ENCODE measurements at regions not wholly inside any gene's neighbourhood (a gene's known extent, or its start where the extent isn't known, plus 50 kb on each side); places are given as distances from the start of the nearest gene placed in this dataset.

GRCh38 chr3:72577190-72577589, 271.1 kb downstream of the SHQ1 start:
- no peak for TF ChIP-seq EZH2phosphoT487 (conservative IDR thresholded peaks at IDR 0.05; ENCODE audit: low read length)
- TF ChIP-seq, protein P1, sequence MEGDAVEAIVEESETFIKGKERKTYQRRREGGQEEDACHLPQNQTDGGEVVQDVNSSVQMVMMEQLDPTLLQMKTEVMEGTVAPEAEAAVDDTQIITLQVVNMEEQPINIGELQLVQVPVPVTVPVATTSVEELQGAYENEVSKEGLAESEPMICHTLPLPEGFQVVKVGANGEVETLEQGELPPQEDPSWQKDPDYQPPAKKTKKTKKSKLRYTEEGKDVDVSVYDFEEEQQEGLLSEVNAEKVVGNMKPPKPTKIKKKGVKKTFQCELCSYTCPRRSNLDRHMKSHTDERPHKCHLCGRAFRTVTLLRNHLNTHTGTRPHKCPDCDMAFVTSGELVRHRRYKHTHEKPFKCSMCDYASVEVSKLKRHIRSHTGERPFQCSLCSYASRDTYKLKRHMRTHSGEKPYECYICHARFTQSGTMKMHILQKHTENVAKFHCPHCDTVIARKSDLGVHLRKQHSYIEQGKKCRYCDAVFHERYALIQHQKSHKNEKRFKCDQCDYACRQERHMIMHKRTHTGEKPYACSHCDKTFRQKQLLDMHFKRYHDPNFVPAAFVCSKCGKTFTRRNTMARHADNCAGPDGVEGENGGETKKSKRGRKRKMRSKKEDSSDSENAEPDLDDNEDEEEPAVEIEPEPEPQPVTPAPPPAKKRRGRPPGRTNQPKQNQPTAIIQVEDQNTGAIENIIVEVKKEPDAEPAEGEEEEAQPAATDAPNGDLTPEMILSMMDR (IDR thresholded peaks at IDR 0.05; ENCODE audit: insufficient read depth, low read length, poor library complexity, severe bottlenecking): no peak
- Histone ChIP-seq H3K27me3 (ENCODE audit: low read length) (no peaks in the 10 kb centered on the region), H2AFZ (ENCODE audit: low read depth, low read length, severe bottlenecking) (no peak overlapping the region), H3K27ac (ENCODE audit: low read depth, low read length) (no peak overlapping the region), H3K9ac (ENCODE audit: low read length) (no peak overlapping the region), H3K79me2 (ENCODE audit: insufficient read depth, low read length) (no peaks in the 10 kb centered on the region), H4K20me1 (ENCODE audit: low read depth, low read length) (no peaks in the 10 kb centered on the region), H3K9me2 (replicated peaks; ENCODE audit: insufficient read depth, low read length) (no peaks in the 10 kb centered on the region), H3K4me2 (ENCODE audit: low read depth, low read length, poor library complexity, severe bottlenecking) (no peak overlapping the region), H3K4me3 (ENCODE audit: insufficient read depth, low read length, poor library complexity, severe bottlenecking) (no peak overlapping the region), H3F3A (ENCODE audit: insufficient read depth) (no peaks in the 10 kb centered on the region), H3K36me3 (ENCODE audit: low read length) (no peaks in the 10 kb centered on the region), H3K9me3 (ENCODE audit: insufficient read depth, low read length) (no peaks in the 10 kb centered on the region)

DNA sequence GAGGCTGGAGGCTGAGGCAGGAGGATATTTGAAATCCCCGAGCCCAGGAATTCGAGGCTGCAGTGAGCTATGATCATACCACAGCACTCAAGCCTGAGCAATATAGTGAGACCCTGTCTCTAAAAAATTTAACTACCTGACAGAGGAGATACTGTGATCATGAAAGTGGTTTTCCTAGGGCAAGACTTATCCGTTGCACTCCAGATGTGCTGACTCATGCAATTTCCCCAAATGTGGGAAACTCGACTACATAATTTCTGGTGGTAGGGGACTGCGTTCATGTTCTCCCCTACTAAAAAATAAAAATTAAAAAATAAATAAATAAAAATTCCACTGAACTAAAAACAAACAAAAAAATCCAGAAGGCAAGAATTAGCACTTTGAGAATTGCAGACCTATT, 271.7 kb downstream of the SHQ1 start:
- Histone ChIP-seq H3K9ac (ENCODE audit: low read length) (no peak overlapping the region), H3K9me2 (replicated peaks; ENCODE audit: insufficient read depth, low read length) (no peaks in the 10 kb centered on the region), H3K27ac (ENCODE audit: low read depth, low read length) (no peak overlapping the region), H2AFZ (ENCODE audit: low read depth, low read length, severe bottlenecking) (no peak overlapping the region), H3K36me3 (ENCODE audit: low read length) (no peaks in the 10 kb centered on the region), H3K4me2 (ENCODE audit: low read depth, low read length, poor library complexity, severe bottlenecking) (no peak overlapping the region), H3K79me2 (ENCODE audit: insufficient read depth, low read length) (no peaks in the 10 kb centered on the region), H4K20me1 (ENCODE audit: low read depth, low read length) (no peaks in the 10 kb centered on the region), H3K27me3 (ENCODE audit: low read length) (no peaks in the 10 kb centered on the region), H3K4me3 (ENCODE audit: insufficient read depth, low read length, poor library complexity, severe bottlenecking) (no peak overlapping the region), H3F3A (ENCODE audit: insufficient read depth) (no peaks in the 10 kb centered on the region), H3K9me3 (ENCODE audit: insufficient read depth, low read length) (no peaks in the 10 kb centered on the region)
- TF ChIP-seq, protein P1 (IDR thresholded peaks at IDR 0.05; ENCODE audit: insufficient read depth, low read length, poor library complexity, severe bottlenecking): no peak
- no peak for TF ChIP-seq EZH2phosphoT487 (conservative IDR thresholded peaks at IDR 0.05; ENCODE audit: low read length)

GRCh38 chr3:72574144-72574543, 274.1 kb downstream of the SHQ1 start:
- no peaks in the 10 kb centered on the region for H3F3A ChIP-seq (ENCODE audit: insufficient read depth)
- H3K4me3 ChIP-seq (ENCODE audit: insufficient read depth, low read length, poor library complexity, severe bottlenecking): no peak overlapping the region
- H3K9me2 ChIP-seq (replicated peaks; ENCODE audit: insufficient read depth, low read length): no peaks in the 10 kb centered on the region
- H3K9ac ChIP-seq (ENCODE audit: low read length): no peak overlapping the region
- H4K20me1 ChIP-seq (ENCODE audit: low read depth, low read length): no peaks in the 10 kb centered on the region
- no peaks in the 10 kb centered on the region for H3K36me3 ChIP-seq (ENCODE audit: low read length)
- no peak overlapping the region for H2AFZ ChIP-seq (ENCODE audit: low read depth, low read length, severe bottlenecking)
- TF ChIP-seq, protein P1 (IDR thresholded peaks at IDR 0.05; ENCODE audit: insufficient read depth, low read length, poor library complexity, severe bottlenecking): no peak
- TF ChIP-seq EZH2phosphoT487 (conservative IDR thresholded peaks at IDR 0.05; ENCODE audit: low read length): no peak
- no peak overlapping the region for H3K27ac ChIP-seq (ENCODE audit: low read depth, low read length)
- H3K27me3 ChIP-seq (ENCODE audit: low read length): no peaks in the 10 kb centered on the region
- H3K9me3 ChIP-seq (ENCODE audit: insufficient read depth, low read length): no peaks in the 10 kb centered on the region
- H3K4me2 ChIP-seq (ENCODE audit: low read depth, low read length, poor library complexity, severe bottlenecking): no peak overlapping the region
- no peaks in the 10 kb centered on the region for H3K79me2 ChIP-seq (ENCODE audit: insufficient read depth, low read length)

Data from SU-DHL-6 (cell line).